NCI-H226 (cell line): ENCODE measurements at regions not wholly inside any gene's neighbourhood (a gene's known extent, or its start where the extent isn't known, plus 50 kb on each side); places are given as distances from the start of the nearest gene placed in this dataset.

Source experiments
- DNase-seq: peaks from one replicate; pipeline ENCODE4 v3.0.0-alpha.2; 2015

- DNase-seq: no peak
Measured at GRCh38 chr9:107431461-107431860, 58.1 kb downstream of the KLF4 start.

GRCh38 chr9:107430071-107430470 lies 59.5 kb downstream of the KLF4 start:
- DNase-seq: no peak

- DNase-seq: no peak
Measured at GRCh38 chr9:107426126-107426525, 63.4 kb downstream of the KLF4 start.

GRCh38 chr9:107425101-107426025 lies 64.2 kb downstream of the KLF4 start:
- DNase-seq: peak; percentile 89

- DNase-seq: no peak
Measured at GRCh38 chr9:107423540-107423939, 66.0 kb downstream of the KLF4 start.

GRCh38 chr9:107422189-107423185 lies 67.1 kb downstream of the KLF4 start:
- DNase-seq: peak; percentile 62

- no peak for DNase-seq
Measured at GRCh38 chr9:107410420-107410819, 79.1 kb downstream of the KLF4 start.

GRCh38 chr9:107409581-107410389 lies 79.8 kb downstream of the KLF4 start:
- DNase-seq: no peak

GRCh38 chr9:107407675-107408074 lies 81.9 kb downstream of the KLF4 start:
- no peak for DNase-seq

- DNase-seq: no peak
Measured at GRCh38 chr9:107405511-107405910, 84.1 kb downstream of the KLF4 start.

- no peak for DNase-seq
Measured at GRCh38 chr9:107404736-107405135, 84.8 kb downstream of the KLF4 start.

GRCh38 chr9:107404161-107404560 lies 85.4 kb downstream of the KLF4 start:
- no peak for DNase-seq

GRCh38 chr9:107397076-107398044 lies 92.2 kb downstream of the KLF4 start:
- DNase-seq: peak; percentile 34

- no peak for DNase-seq
Measured at GRCh38 chr9:107394264-107394663, 95.3 kb downstream of the KLF4 start.

- DNase-seq: no peak
Measured at GRCh38 chr9:107390778-107391177, 98.8 kb downstream of the KLF4 start.

- no peak for DNase-seq
Measured at GRCh38 chr9:107390279-107390678, 99.3 kb downstream of the KLF4 start.

GRCh38 chr9:107389617-107390071 lies 99.9 kb downstream of the KLF4 start:
- peak; percentile 60 for DNase-seq

GRCh38 chr9:107388890-107389289 lies 100.7 kb downstream of the KLF4 start:
- DNase-seq: no peak

GRCh38 chr9:107387409-107387808 lies 102.2 kb downstream of the KLF4 start:
- DNase-seq: no peak

GRCh38 chr9:107386396-107386795 lies 103.2 kb downstream of the KLF4 start:
- no peak for DNase-seq
